CD4-positive, alpha-beta memory T cell (primary cell): ENCODE measurements at regions not wholly inside any gene's neighbourhood (a gene's known extent, or its start where the extent isn't known, plus 50 kb on each side); places are given as distances from the start of the nearest gene placed in this dataset.

Experiments
- CTCF ChIA-PET: fragments of 350-600 bp; sonication (Branson Sonifier 250); formaldehyde crosslinking; loops from one replicate; lab custom pipeline; 2021; ENCODE audit warnings: inconsistent platforms; ENCODE audit not compliant: partially characterized antibody; lab: Charles Lee
- POLR2A ChIA-PET: fragments of 350-600 bp; sonication (Branson Sonifier 250); formaldehyde crosslinking; loops from one replicate; lab custom pipeline; 2021; ENCODE audit not compliant: partially characterized antibody; lab: Charles Lee
- DNase-seq, 5 donors: peaks; one replicate each; pipeline versions ENCODE4 v3.0.0 to v3.0.0-alpha.2; 2020 to 2022; ENCODE audit warnings: mixed read lengths in 1 of 5
- H3K27ac ChIP-seq: one replicate; pipeline ENCODE4 v1.7.0; 2013; ENCODE audit warnings: low read depth, low read length
- H3K27me3 ChIP-seq: 2 replicates; pipeline ENCODE4 v1.7.0; 2013; ENCODE audit warnings: mild to moderate bottlenecking, low read length, moderate library complexity; ENCODE audit not compliant: insufficient read depth
- H3K36me3 ChIP-seq: 2 replicates; pipeline ENCODE4 v1.7.0; 2013; ENCODE audit warnings: mild to moderate bottlenecking, low read length, moderate library complexity; ENCODE audit not compliant: insufficient read depth
- H3K4me1 ChIP-seq: 2 replicates; pipeline ENCODE4 v1.7.0; 2013; ENCODE audit warnings: mild to moderate bottlenecking, low read length, moderate library complexity; ENCODE audit not compliant: insufficient read depth
- H3K4me3 ChIP-seq, 2 donors: one replicate each; pipeline ENCODE4 v1.7.0; 2013; ENCODE audit warnings: low read length in 2 of 2, mild to moderate bottlenecking in 1 of 2
- H3K9me3 ChIP-seq, 2 donors: one replicate each; pipeline ENCODE4 v1.7.0; 2013; ENCODE audit warnings: low read length in 2 of 2, control low read depth in 1 of 2; ENCODE audit not compliant: control insufficient read depth in 1 of 2
- H3K27ac Mint-ChIP-seq, 7 donors: one replicate each; pipeline ENCODE4 v1.8.0; 2020 to 2021; ENCODE audit warnings: mixed read lengths in 7 of 7, mild to moderate bottlenecking in 6 of 7, inconsistent platforms in 3 of 7, moderate library complexity in 3 of 7
- H3K27me3 Mint-ChIP-seq, 2 donors: one replicate each; pipeline ENCODE4 v1.8.0; 2020 to 2021; ENCODE audit warnings: mixed read lengths in 2 of 2
- H3K36me3 Mint-ChIP-seq, 2 donors: one replicate each; pipeline ENCODE4 v1.8.0; 2020 to 2021; ENCODE audit warnings: mixed read lengths in 2 of 2, inconsistent platforms in 1 of 2, mild to moderate bottlenecking in 1 of 2
- H3K4me1 Mint-ChIP-seq, 4 donors: one replicate each; pipeline ENCODE4 v1.8.0; 2020 to 2021; ENCODE audit warnings: mixed read lengths in 4 of 4, mild to moderate bottlenecking in 1 of 4
- H3K4me3 Mint-ChIP-seq, 8 donors: one replicate each; pipeline ENCODE4 v1.8.0; 2020 to 2021; ENCODE audit warnings: mixed read lengths in 8 of 8, mild to moderate bottlenecking in 7 of 8, moderate library complexity in 6 of 8, inconsistent platforms in 3 of 8
- H3K9me3 Mint-ChIP-seq, 8 donors: one replicate each; pipeline ENCODE4 v1.8.0; 2020 to 2021; ENCODE audit warnings: mixed read lengths in 8 of 8, mild to moderate bottlenecking in 5 of 8, inconsistent platforms in 3 of 8, moderate library complexity in 1 of 8
- intact Hi-C: fragments of 100-400 bp; cut with micrococcal nuclease; formaldehyde crosslinking; loops from one replicate; pipeline ENCODE4 v1.15.1; 2023

- no peak overlapping the region for H3K4me3 ChIP-seq
- DNase-seq = no peak
- Mint-ChIP-seq H3K4me1 (no peaks in the 10 kb centered on the region), H3K36me3 (no peaks in the 10 kb centered on the region), H3K9me3 (peaks cover 0 to 4% (median 0%) of the 10 kb centered on the region in 8 donors), H3K27ac (no peak overlapping the region), H3K4me3 (no peak overlapping the region), H3K27me3 (peaks cover 27 to 40% of the 10 kb centered on the region in 2 donors)
- intact Hi-C loops = no loop called here
- ChIA-PET CTCF (no interaction called here), POLR2A (no interaction called here)
- no peaks in the 10 kb centered on the region for H3K4me1 ChIP-seq
- H3K36me3 ChIP-seq = no peaks in the 10 kb centered on the region
- H3K9me3 ChIP-seq = no peaks in the 10 kb centered on the region
- no peaks in the 10 kb centered on the region for H3K27me3 ChIP-seq
- H3K27ac ChIP-seq = no peak overlapping the region
Observed at GRCh38 chr10:10850214-10850613, 167.5 kb upstream of the CELF2 start.

GRCh38 chr10:10852464-10852863, 165.2 kb upstream of the CELF2 start:
- Histone ChIP-seq H3K27me3 (no peaks in the 10 kb centered on the region), H3K4me1 (no peaks in the 10 kb centered on the region), H3K4me3 (no peak overlapping the region), H3K9me3 (no peaks in the 10 kb centered on the region), H3K36me3 (no peaks in the 10 kb centered on the region), H3K27ac (no peak overlapping the region)
- ChIA-PET POLR2A (no interaction called here), CTCF (no interaction called here)
- no peak for DNase-seq
- Mint-ChIP-seq H3K4me3 (no peak overlapping the region), H3K4me1 (no peaks in the 10 kb centered on the region), H3K27me3 (peaks cover 20 to 32% of the 10 kb centered on the region in 2 donors), H3K27ac (no peak overlapping the region), H3K9me3 (peaks cover 0 to 4% (median 0%) of the 10 kb centered on the region in 8 donors), H3K36me3 (no peaks in the 10 kb centered on the region)
- intact Hi-C loops = no loop called here

GRCh38 chr10:10853954-10854353, 163.7 kb upstream of the CELF2 start:
- ChIA-PET POLR2A (no interaction called here), CTCF (no interaction called here)
- H3K9me3 ChIP-seq = no peaks in the 10 kb centered on the region
- no peak overlapping the region for H3K4me3 ChIP-seq
- no peaks in the 10 kb centered on the region for H3K4me1 ChIP-seq
- Mint-ChIP-seq H3K27me3 (peaks cover 20 to 29% of the 10 kb centered on the region in 2 donors), H3K4me1 (no peaks in the 10 kb centered on the region), H3K27ac (no peak overlapping the region), H3K36me3 (no peaks in the 10 kb centered on the region), H3K9me3 (peaks cover 0 to 4% (median 0%) of the 10 kb centered on the region in 8 donors), H3K4me3 (no peak overlapping the region)
- intact Hi-C loops = no loop called here
- H3K27me3 ChIP-seq = no peaks in the 10 kb centered on the region
- no peaks in the 10 kb centered on the region for H3K36me3 ChIP-seq
- DNase-seq = no peak
- no peak overlapping the region for H3K27ac ChIP-seq

- Mint-ChIP-seq H3K4me1 (no peaks in the 10 kb centered on the region), H3K9me3 (peaks cover 0 to 4% (median 0%) of the 10 kb centered on the region in 8 donors), H3K36me3 (no peaks in the 10 kb centered on the region), H3K27me3 (peaks cover 19 to 25% of the 10 kb centered on the region in 2 donors), H3K4me3 (no peak overlapping the region), H3K27ac (no peak overlapping the region)
- no peak for DNase-seq
- no peak overlapping the region for H3K27ac ChIP-seq
- H3K4me1 ChIP-seq = no peaks in the 10 kb centered on the region
- intact Hi-C loops = no loop called here
- no peaks in the 10 kb centered on the region for H3K36me3 ChIP-seq
- POLR2A ChIA-PET = no interaction called here
- H3K9me3 ChIP-seq = no peaks in the 10 kb centered on the region
- CTCF ChIA-PET = no interaction called here
- no peaks in the 10 kb centered on the region for H3K27me3 ChIP-seq
- H3K4me3 ChIP-seq = no peak overlapping the region
Observed at GRCh38 chr10:10854725-10855124, 162.9 kb upstream of the CELF2 start.

DNA sequence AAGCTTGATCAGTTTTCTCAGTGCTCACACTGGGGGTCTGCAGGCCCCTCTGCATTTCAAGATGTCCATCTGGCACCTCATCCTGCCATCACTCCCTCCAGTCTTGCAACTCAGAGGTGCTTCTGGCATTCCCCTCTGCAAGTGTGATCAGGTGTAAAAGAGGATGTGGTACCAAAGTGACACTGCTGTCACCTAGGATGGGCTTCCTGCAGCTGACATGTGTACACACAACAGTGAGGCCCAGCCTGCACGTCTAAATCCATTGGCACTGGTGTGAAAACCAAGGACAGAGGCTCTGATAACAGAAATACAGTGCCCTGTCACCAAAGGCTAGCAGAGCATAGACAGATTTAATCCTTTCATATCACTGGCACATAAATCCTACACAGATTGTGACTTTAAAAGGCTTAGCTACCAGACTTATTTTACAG, 162.5 kb upstream of the CELF2 start:
- Mint-ChIP-seq H3K4me3 (no peak overlapping the region), H3K27me3 (peaks cover 19 to 25% of the 10 kb centered on the region in 2 donors), H3K9me3 (peaks cover 0 to 4% (median 0%) of the 10 kb centered on the region in 8 donors), H3K36me3 (no peaks in the 10 kb centered on the region), H3K27ac (no peak overlapping the region), H3K4me1 (no peaks in the 10 kb centered on the region)
- intact Hi-C loops = no loop called here
- no peaks in the 10 kb centered on the region for H3K27me3 ChIP-seq
- H3K4me1 ChIP-seq = no peaks in the 10 kb centered on the region
- ChIA-PET POLR2A (no interaction called here), CTCF (no interaction called here)
- DNase-seq = no peak
- no peak overlapping the region for H3K27ac ChIP-seq
- no peaks in the 10 kb centered on the region for H3K9me3 ChIP-seq
- H3K4me3 ChIP-seq = no peak overlapping the region
- H3K36me3 ChIP-seq = no peaks in the 10 kb centered on the region

DNA sequence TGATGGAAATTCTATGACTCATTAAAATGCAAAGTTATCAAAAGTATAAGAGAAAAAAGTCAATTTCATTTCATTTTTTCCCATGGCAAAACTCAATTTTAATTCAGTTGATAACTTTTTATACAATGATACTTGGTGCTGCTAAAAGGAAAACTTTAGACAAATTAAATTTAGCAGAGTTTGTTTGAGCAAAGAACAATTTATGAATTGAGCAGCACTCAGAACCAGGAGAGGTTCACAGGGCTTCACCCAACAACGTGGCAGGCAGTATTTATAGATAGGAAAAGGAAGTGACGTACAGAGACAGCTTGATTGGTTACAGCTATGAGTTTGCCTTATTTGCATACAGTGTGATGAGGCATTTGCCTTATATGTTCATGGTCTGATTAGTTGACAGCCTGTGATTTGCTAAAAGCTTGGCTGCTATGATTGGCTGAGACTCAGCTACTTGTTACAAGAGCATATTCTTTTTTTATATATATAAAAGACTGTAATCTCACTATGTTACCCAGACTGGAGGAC, 157.2 kb upstream of the CELF2 start:
- Mint-ChIP-seq H3K4me3 (no peak overlapping the region), H3K4me1 (no peaks in the 10 kb centered on the region), H3K27ac (no peak overlapping the region), H3K36me3 (no peaks in the 10 kb centered on the region), H3K27me3 (peaks cover 0 to 7% of the 10 kb centered on the region in 2 donors), H3K9me3 (peaks cover 0 to 2% (median 0%) of the 10 kb centered on the region in 8 donors)
- Histone ChIP-seq H3K36me3 (no peaks in the 10 kb centered on the region), H3K27ac (no peak overlapping the region), H3K4me1 (no peaks in the 10 kb centered on the region), H3K27me3 (no peaks in the 10 kb centered on the region), H3K4me3 (no peak overlapping the region), H3K9me3 (no peaks in the 10 kb centered on the region)
- ChIA-PET POLR2A (no interaction called here), CTCF (no interaction called here)
- DNase-seq = no peak
- intact Hi-C loops = no loop called here

- Mint-ChIP-seq H3K4me3 (no peak overlapping the region), H3K27me3 (peaks cover 0 to 3% of the 10 kb centered on the region in 2 donors), H3K4me1 (no peaks in the 10 kb centered on the region), H3K9me3 (no peaks in the 10 kb centered on the region), H3K27ac (no peak overlapping the region), H3K36me3 (no peaks in the 10 kb centered on the region)
- DNase-seq = no peak
- Histone ChIP-seq H3K27ac (no peak overlapping the region), H3K9me3 (no peaks in the 10 kb centered on the region), H3K4me1 (no peaks in the 10 kb centered on the region), H3K36me3 (no peaks in the 10 kb centered on the region), H3K4me3 (no peak overlapping the region), H3K27me3 (no peaks in the 10 kb centered on the region)
- ChIA-PET POLR2A (no interaction called here), CTCF (no interaction called here)
- intact Hi-C loops = no loop called here
Observed at GRCh38 chr10:10865303-10865702, 152.4 kb upstream of the CELF2 start.

GRCh38 chr10:10865913-10866312, 151.8 kb upstream of the CELF2 start:
- no peaks in the 10 kb centered on the region for H3K4me1 ChIP-seq
- no peaks in the 10 kb centered on the region for H3K27me3 ChIP-seq
- ChIA-PET POLR2A (no interaction called here), CTCF (no interaction called here)
- Mint-ChIP-seq H3K27ac (no peak overlapping the region), H3K4me3 (no peak overlapping the region), H3K4me1 (no peaks in the 10 kb centered on the region), H3K9me3 (peaks cover 0 to 2% (median 0%) of the 10 kb centered on the region in 8 donors), H3K36me3 (no peaks in the 10 kb centered on the region), H3K27me3 (peaks cover 0 to 4% of the 10 kb centered on the region in 2 donors)
- no peaks in the 10 kb centered on the region for H3K9me3 ChIP-seq
- no peak overlapping the region for H3K27ac ChIP-seq
- no peak for DNase-seq
- no peak overlapping the region for H3K4me3 ChIP-seq
- no peaks in the 10 kb centered on the region for H3K36me3 ChIP-seq
- intact Hi-C loops = no loop called here
